Stomach (tissue), 8 donors: ENCODE measurements at regions not wholly inside any gene's neighbourhood (a gene's known extent, or its start where the extent isn't known, plus 50 kb on each side); places are given as distances from the start of the nearest gene placed in this dataset.

ENCODE experiments used
- DNase-seq, 2 donors: peaks; one replicate each; pipeline versions ENCODE4 v3.0.0 to v3.0.0-alpha.2; 2013 to 2019
- H3K27ac ChIP-seq, 5 donors: fragments of 200-600 bp in 4 of 5; sonication (generic) in 4 of 5; one replicate each; pipeline ENCODE4 v1.5.1; 2013 to 2019; ENCODE audit warnings: mild to moderate bottlenecking in 1 of 5, moderate library complexity in 1 of 5
- H3K27me3 ChIP-seq, 3 donors: fragments of 200-600 bp; sonication (generic); one replicate each; pipeline ENCODE4 v1.5.1; 2017 to 2019; ENCODE audit warnings: mixed run types in 1 of 3
- H3K36me3 ChIP-seq, 4 donors: fragments of 200-600 bp; sonication (generic); 1 replicate in 3 of 4; 2 replicates in 1 of 4; pipeline ENCODE4 v1.5.1; 2016 to 2019
- H3K4me1 ChIP-seq, 4 donors: fragments of 200-600 bp; sonication (generic); one replicate each; pipeline ENCODE4 v1.5.1; 2016 to 2019
- H3K4me3 ChIP-seq, 4 donors: fragments of 200-600 bp; sonication (generic) in 3 of 4; one replicate each; pipeline ENCODE4 v1.5.1; 2016 to 2019; ENCODE audit warnings: mild to moderate bottlenecking in 1 of 4
- H3K9me3 ChIP-seq, 4 donors: fragments of 200-600 bp; sonication (generic); one replicate each; pipeline ENCODE4 v1.5.1; 2016 to 2019
- CTCF ChIP-seq, 7 experiments: fragments of 450-650 bp in 4 of 7; fragments of 200-600 bp in 3 of 7; sonication (generic) in 3 of 7; IDR thresholded peaks; one replicate each; pipeline ENCODE4 v1.5.1; 2016 to 2019; ENCODE audit warnings: antibody characterized with exemption in 7 of 7, control low read depth in 2 of 7, mild to moderate bottlenecking in 1 of 7
- EP300 ChIP-seq: sonication (generic); formaldehyde crosslinking; IDR thresholded peaks from one replicate; pipeline ENCODE4 v1.6.1; 2017; ENCODE audit warnings: antibody characterized with exemption
- POLR2A ChIP-seq, 4 donors: fragments of 450-650 bp; IDR thresholded peaks; one replicate each; pipeline ENCODE4 v1.6.1; 2016; ENCODE audit warnings: antibody characterized with exemption in 4 of 4, control low read depth in 2 of 4, mild to moderate bottlenecking in 1 of 4, moderate library complexity in 1 of 4
- POLR2AphosphoS5 ChIP-seq, 3 donors: sonication (generic); formaldehyde crosslinking; IDR thresholded peaks; one replicate each; pipeline ENCODE4 v1.6.1; 2016; ENCODE audit warnings: antibody characterized with exemption in 3 of 3
- WGBS, 5 donors: extraction: QIAGEN DNeasy Blood & Tissue Kit in 3 of 5; methylation state at CpG; one replicate each; pipeline versions ENCODE4 v1.1.5 to v1.1.7; 2013 to 2018; 5-methylcytosine and 5-hydroxymethylcytosine counted together
- intact Hi-C: fragments of 100-400 bp; cut with DNase I; formaldehyde crosslinking; loops from one replicate; pipeline ENCODE4 v1.15.1; 2023; ENCODE audit warnings: low total_unique reads
- donor health status: healthy with polysubstance abuse.
- donor health status: Bipolar disorder and iron deficiency.
- donor health status: healthy.

- 81 to 87% (median 86%) methylated on average over 3 of the region's 3 CpGs for WGBS, 5 donors
- Histone ChIP-seq H3K9me3 (no peaks in the 10 kb centered on the region), H3K36me3 (no peaks in the 10 kb centered on the region), H3K27ac (no peak overlapping the region), H3K4me1 (no peaks in the 10 kb centered on the region), H3K27me3 (no peaks in the 10 kb centered on the region), H3K4me3 (no peak overlapping the region)
- no peak for DNase-seq
- no peak for TF ChIP-seq CTCF (IDR thresholded peaks at IDR 0.05)
- TF ChIP-seq POLR2AphosphoS5 (IDR thresholded peaks at IDR 0.05), result no peak
- TF ChIP-seq POLR2A (IDR thresholded peaks at IDR 0.05), result no peak
- no peak for TF ChIP-seq EP300
- intact Hi-C loops, result no loop called here
Observed at GRCh38 chr3:71974786-71975185, 189.8 kb upstream of the PROK2 start.

GRCh38 chr3:71973274-71974030, 188.5 kb upstream of the PROK2 start:
- Histone ChIP-seq H3K36me3 (no peaks in the 10 kb centered on the region), H3K27ac (no peak overlapping the region), H3K27me3 (no peaks in the 10 kb centered on the region), H3K4me1 (no peaks in the 10 kb centered on the region), H3K9me3 (no peaks in the 10 kb centered on the region), H3K4me3 (no peak overlapping the region)
- intact Hi-C loops, result no loop called here
- 74 to 82% (median 79%) methylated on average over 7 of the region's 7 CpGs for WGBS, 5 donors
- TF ChIP-seq CTCF (IDR thresholded peaks at IDR 0.05) (no peak), POLR2A (IDR thresholded peaks at IDR 0.05) (no peak), POLR2AphosphoS5 (IDR thresholded peaks at IDR 0.05) (no peak), EP300 (no peak)
- DNase-seq, result no peak

GRCh38 chr3:71972031-71972430, 187.1 kb upstream of the PROK2 start:
- 88 to 91% (median 89%) methylated on average over 5 of the region's 5 CpGs for WGBS, 5 donors

GRCh38 chr3:71968544-71968943, 183.6 kb upstream of the PROK2 start:
- H3K4me3 ChIP-seq, result no peak overlapping the region
- WGBS, 5 donors, result 67 to 78% (median 75%) methylated on average over 4 of the region's 4 CpGs
- H3K27ac ChIP-seq, result no peak overlapping the region
- no peaks in the 10 kb centered on the region for H3K27me3 ChIP-seq
- no peaks in the 10 kb centered on the region for H3K4me1 ChIP-seq
- TF ChIP-seq POLR2A (IDR thresholded peaks at IDR 0.05) (no peak), POLR2AphosphoS5 (IDR thresholded peaks at IDR 0.05) (no peak), CTCF (IDR thresholded peaks at IDR 0.05) (no peak), EP300 (no peak)
- no peak for DNase-seq
- H3K9me3 ChIP-seq, result no peaks in the 10 kb centered on the region
- H3K36me3 ChIP-seq, result no peaks in the 10 kb centered on the region
- intact Hi-C loops, result no loop called here

More at GRCh38 chr3:71972031-71972430, 187.1 kb upstream of the PROK2 start:
- Histone ChIP-seq H3K4me3 (no peak overlapping the region), H3K27ac (no peak overlapping the region), H3K36me3 (no peaks in the 10 kb centered on the region), H3K27me3 (no peaks in the 10 kb centered on the region), H3K9me3 (no peaks in the 10 kb centered on the region), H3K4me1 (no peaks in the 10 kb centered on the region)
- intact Hi-C loops, result no loop called here
- DNase-seq, result no peak
- no peak for TF ChIP-seq POLR2A (IDR thresholded peaks at IDR 0.05)
- no peak for TF ChIP-seq POLR2AphosphoS5 (IDR thresholded peaks at IDR 0.05)
- no peak for TF ChIP-seq EP300
- TF ChIP-seq CTCF (IDR thresholded peaks at IDR 0.05), result no peak
